Ammon's horn (tissue), 1 donor: ENCODE measurements at regions not wholly inside any gene's neighbourhood (a gene's known extent, or its start where the extent isn't known, plus 50 kb on each side); places are given as distances from the start of the nearest gene placed in this dataset.
"Not testable (repeated sequence)": the region's sequence is repeated elsewhere in the genome, so short reads cannot be mapped to it uniquely, and the experiment has no call there.

Source experiments
- DNase-seq: peaks from one replicate; pipeline ENCODE4 v3.0.0-alpha.2; 2016; ENCODE audit warnings: low spot score

DNA sequence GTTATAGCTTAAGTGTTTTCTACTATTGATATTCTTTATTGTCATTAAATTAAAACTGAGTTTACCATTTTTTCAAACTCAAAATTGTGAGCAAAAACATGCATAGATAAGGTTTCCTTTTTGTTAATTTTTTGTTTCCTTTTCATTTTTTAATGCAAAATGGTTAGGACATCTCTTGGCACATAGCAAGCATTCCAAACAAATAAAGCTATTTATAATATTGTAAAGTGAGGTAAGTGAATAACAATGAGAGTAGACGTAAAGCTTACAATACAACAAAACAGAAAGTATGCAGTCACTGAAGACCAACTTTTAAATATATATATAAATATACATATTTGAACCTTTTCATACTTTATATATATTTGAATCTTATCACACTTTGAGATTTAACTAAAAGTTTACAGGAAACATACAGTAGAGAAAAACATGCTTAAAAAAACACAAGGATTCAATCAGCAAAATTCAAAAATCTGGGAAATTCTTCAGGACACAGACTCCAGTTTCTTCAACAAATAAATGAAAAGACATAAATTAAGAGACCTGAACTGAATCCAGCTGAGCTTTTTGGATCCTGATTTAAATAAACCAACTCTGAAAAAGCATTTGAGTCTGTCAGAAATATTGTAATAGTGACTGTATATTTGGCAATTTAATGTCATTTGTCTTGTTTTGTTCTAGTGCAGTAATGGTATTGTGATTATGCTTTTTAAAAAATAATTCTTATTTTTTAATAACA is 67.5 kb upstream of the SAMSN1 start:
- no peak for DNase-seq

DNA sequence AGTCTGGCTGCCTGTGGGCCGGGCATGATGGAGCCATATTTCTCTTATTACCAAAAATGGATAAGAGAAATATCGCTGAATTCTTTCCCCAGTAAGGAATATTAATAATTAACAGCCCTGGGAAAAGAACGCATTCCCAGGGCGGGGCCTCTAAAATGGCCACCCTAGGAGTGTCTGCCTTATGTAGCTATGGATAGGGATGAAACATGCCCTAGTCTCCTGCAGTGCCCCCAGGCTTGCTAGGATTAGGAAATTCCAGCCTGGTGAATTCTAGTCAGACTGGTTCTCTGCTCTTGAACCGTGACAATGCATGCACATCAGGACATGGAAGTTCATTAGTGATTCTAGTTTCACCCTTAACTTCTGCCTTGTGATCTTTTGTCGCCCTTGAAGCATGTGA is 64.0 kb upstream of the SAMSN1 start:
- DNase-seq, result not testable (repeated sequence)

DNA sequence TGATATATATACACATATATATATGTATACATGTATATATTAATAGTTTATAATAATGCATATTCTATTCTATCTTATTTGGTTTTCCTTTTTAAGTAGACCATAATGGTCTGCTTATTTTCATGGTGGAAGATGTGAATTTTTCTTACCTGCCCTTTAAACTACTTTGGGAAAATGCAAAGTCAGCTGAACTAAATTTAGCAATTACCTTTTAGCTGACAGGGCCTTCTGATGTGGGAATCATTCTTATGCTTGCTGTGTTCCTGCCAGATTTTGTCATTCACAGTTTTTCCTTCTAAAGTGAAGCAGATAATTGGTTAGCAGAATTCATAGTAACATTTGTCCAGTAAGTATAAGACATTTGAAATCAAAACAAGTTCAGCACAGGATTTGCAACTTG is 63.2 kb upstream of the SAMSN1 start:
- no peak for DNase-seq

DNA sequence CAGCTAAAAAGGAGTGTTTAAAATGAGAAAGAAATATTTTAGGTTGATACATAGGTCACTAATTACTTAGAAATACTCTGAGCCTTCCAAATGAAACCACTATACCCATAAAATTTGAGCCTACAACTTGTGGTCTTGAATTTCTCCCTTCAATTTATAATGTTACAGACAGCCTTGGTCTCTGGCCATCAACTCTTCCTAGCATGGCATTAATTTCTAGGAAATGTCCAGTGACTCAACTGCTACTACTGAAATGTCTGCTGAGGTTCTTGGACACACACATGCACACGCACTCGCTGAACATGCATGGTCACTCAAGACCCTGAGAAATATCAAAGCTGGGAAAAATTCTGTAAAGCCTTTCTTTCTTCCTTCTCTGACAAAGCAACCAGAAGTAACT is 61.1 kb upstream of the SAMSN1 start:
- DNase-seq, result no peak

DNA sequence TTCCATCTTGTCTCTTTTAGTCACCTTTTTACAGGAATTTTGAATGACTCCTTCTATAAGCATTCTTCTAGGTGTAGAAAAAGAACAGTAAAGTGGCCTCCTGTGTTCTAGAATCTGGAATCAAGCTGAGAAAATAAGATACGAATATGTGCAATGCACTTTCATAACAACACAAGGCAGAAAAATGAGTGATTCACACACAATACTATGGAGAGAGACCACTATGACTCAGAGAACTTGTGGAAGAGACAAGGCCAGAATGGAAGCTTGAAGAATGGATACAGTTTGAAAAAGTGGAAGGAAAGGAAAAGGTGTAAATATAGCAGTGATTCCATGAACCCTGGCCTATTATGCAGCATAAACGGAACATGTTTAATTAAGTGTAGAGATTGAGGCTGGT is 57.1 kb upstream of the SAMSN1 start:
- no peak for DNase-seq

DNA sequence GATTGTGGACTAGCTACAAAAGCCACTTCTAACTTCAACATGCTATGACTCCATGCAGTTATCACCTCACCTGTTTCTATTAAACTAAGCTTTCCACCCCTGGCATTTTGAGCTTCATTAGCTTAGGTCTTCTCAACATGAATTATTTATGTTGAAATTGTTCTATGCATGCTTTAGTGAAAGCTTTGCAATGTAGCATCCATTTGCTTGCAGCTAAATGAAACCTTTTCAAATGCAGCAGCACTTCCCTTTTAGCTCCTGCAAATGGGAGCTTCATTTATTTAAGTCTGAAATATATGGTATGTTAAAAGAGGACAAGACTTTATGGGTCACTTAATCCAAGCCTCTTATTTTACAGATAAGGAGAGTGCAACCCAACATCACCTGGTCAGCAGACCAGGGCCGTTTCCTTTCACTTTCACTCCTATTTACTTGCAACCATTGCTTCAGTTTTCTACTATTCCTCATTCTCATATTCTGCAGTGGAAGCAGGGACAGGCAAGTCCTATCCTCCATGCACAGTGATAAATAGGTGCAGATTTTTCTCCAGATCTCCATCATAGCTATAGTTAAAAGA is 56.4 kb upstream of the SAMSN1 start:
- DNase-seq, result no peak

DNA sequence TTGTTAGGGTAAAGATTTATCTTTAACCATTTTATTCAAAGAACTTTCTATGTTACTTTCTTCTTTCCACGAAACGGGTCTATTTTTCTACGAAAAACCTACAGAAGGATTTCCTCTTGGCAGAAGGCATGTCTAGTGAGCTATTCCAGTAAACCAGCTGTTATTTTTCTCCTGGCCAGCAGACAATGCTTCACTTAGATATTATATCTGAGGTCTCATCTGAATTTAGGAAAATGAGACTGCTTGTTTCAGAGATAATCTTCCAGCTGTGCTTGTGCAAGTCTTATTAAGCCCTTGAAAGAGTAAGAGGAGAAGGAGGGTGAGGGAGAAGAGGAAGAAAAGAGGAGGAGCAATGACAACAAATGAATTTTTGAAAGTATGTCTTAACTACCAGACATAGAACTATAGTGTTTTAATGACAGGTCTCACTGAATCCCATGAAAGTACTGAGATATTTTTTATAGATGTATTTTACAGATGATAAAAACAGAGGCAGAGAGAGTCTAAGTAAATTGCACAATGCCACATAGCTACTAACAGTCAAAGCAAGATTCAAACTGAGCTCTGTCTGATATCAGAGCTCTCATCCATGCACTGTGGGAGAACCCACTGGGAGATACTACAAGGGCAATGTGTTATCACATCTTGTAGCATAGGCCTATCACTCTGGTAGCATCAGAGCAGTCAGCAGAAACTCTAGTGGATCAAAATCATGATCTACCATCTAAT is 54.6 kb upstream of the SAMSN1 start:
- DNase-seq, result no peak

DNA sequence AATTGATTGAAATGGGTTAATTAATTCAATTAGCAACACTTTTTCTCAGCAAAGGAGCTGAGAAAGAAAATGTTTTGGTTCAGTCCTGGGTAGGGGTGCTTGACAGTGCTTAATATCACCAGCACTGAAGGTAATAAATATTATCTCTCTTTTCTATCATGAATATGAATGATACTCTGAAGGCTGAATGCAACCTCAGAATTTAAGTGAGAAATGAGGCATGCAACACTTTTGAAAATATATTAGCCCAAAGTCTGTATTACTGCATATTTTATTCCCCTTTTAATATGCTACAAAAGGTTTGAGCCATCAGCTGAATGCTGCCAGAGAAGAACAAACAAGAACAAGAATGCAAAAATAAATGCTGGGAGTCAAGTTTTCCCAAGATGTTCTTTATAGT is 52.0 kb upstream of the SAMSN1 start:
- no peak for DNase-seq
